Neural cell (in vitro differentiated cells): ENCODE measurements at regions not wholly inside any gene's neighbourhood (a gene's known extent, or its start where the extent isn't known, plus 50 kb on each side); places are given as distances from the start of the nearest gene placed in this dataset.

Experiments
- POLR2AphosphoS5 ChIP-seq: IDR thresholded peaks from 2 replicates; pipeline ENCODE4 v1.6.1; 2012
- RAD21 ChIP-seq: fragments of 450-650 bp; conservative IDR thresholded peaks from 2 replicates; pipeline ENCODE4 v1.6.1; 2014; ENCODE audit warnings: antibody characterized with exemption, mild to moderate bottlenecking, moderate library complexity
- SMC3 ChIP-seq: fragments of 450-650 bp; conservative IDR thresholded peaks from 2 replicates; pipeline ENCODE4 v1.6.1; 2014; ENCODE audit warnings: antibody characterized with exemption, mild to moderate bottlenecking, moderate library complexity; ENCODE audit not compliant: poor library complexity
- TF ChIP-seq, protein P1 (sequence below): fragments of 450-650 bp; IDR thresholded peaks from 2 replicates; pipeline ENCODE4 v1.5.1; 2014; ENCODE audit warnings: antibody characterized with exemption, mild to moderate bottlenecking, moderate library complexity; ENCODE audit not compliant: poor library complexity, severe bottlenecking

GRCh38 chr1:95583661-95584210, 349.7 kb downstream of the RWDD3 start:
- TF ChIP-seq RAD21 = no peak
- TF ChIP-seq SMC3 = no peak
- TF ChIP-seq, protein P1, sequence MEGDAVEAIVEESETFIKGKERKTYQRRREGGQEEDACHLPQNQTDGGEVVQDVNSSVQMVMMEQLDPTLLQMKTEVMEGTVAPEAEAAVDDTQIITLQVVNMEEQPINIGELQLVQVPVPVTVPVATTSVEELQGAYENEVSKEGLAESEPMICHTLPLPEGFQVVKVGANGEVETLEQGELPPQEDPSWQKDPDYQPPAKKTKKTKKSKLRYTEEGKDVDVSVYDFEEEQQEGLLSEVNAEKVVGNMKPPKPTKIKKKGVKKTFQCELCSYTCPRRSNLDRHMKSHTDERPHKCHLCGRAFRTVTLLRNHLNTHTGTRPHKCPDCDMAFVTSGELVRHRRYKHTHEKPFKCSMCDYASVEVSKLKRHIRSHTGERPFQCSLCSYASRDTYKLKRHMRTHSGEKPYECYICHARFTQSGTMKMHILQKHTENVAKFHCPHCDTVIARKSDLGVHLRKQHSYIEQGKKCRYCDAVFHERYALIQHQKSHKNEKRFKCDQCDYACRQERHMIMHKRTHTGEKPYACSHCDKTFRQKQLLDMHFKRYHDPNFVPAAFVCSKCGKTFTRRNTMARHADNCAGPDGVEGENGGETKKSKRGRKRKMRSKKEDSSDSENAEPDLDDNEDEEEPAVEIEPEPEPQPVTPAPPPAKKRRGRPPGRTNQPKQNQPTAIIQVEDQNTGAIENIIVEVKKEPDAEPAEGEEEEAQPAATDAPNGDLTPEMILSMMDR = no peak
- TF ChIP-seq POLR2AphosphoS5 = no peak
